ENCODE measurements at regions not wholly inside any gene's neighbourhood (a gene's known extent, or its start where the extent isn't known, plus 50 kb on each side); places are given as distances from the start of the nearest gene placed in this dataset.

- DNase-seq (ENCODE audit: low read depth): no peak
- no peak for TF ChIP-seq CTCF (conservative IDR thresholded peaks at IDR 0.05; ENCODE audit: low read length)
- H3K4me3 ChIP-seq (ENCODE audit: low read length): peak overlapping the region; percentile 66
Measured at GRCh38 chr14:34059037-34059924, 108.4 kb upstream of the EGLN3 start.

GRCh38 chr14:34058510-34058909 lies 107.6 kb upstream of the EGLN3 start:
- H3K4me3 ChIP-seq (ENCODE audit: low read length): no peak overlapping the region
- no peak for TF ChIP-seq CTCF (conservative IDR thresholded peaks at IDR 0.05; ENCODE audit: low read length)
- no peak for DNase-seq (ENCODE audit: low read depth)

- TF ChIP-seq CTCF (conservative IDR thresholded peaks at IDR 0.05; ENCODE audit: low read length): no peak
- no peak for DNase-seq (ENCODE audit: low read depth)
- no peak overlapping the region for H3K4me3 ChIP-seq (ENCODE audit: low read length)
Measured at GRCh38 chr14:34056046-34056445, 105.2 kb upstream of the EGLN3 start.

- DNase-seq (ENCODE audit: low read depth): no peak
- H3K4me3 ChIP-seq (ENCODE audit: low read length): no peak overlapping the region
- no peak for TF ChIP-seq CTCF (conservative IDR thresholded peaks at IDR 0.05; ENCODE audit: low read length)
Measured at GRCh38 chr14:34055157-34055950, 104.5 kb upstream of the EGLN3 start.

- DNase-seq (ENCODE audit: low read depth): peak; percentile 40
- no peak; the same call in 1 of the 2 replicates for TF ChIP-seq CTCF (conservative IDR thresholded peaks at IDR 0.05; ENCODE audit: low read length)
- no peak overlapping the region for H3K4me3 ChIP-seq (ENCODE audit: low read length)
Measured at GRCh38 chr14:34053666-34054065, 102.8 kb upstream of the EGLN3 start.

GRCh38 chr14:34052658-34053014 lies 101.8 kb upstream of the EGLN3 start:
- H3K4me3 ChIP-seq (ENCODE audit: low read length): no peak overlapping the region
- DNase-seq (ENCODE audit: low read depth): peak; percentile 36
- no peak for TF ChIP-seq CTCF (conservative IDR thresholded peaks at IDR 0.05; ENCODE audit: low read length)
